ENCODE measurements at regions not wholly inside any gene's neighbourhood (a gene's known extent, or its start where the extent isn't known, plus 50 kb on each side); places are given as distances from the start of the nearest gene placed in this dataset.

DNA sequence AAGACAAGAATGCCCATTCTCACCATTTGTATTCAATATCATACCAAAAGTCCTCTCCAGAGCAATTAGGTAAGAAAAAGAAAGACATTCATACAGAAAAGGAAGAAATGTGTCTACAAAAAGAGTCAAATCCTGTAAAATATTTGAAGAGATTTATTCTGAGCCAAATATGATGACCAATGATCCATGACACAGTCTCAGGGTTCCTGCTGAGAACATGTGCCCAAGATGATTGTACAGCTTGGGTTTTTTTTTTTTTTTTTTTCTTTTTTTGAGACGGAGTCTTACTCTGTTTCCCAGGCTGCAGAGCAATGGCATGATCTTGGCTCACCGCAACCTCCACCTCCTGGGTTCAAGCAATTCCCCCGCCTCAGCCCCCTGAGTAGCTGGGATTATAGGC is 296.2 kb downstream of the C12orf75 start:
- no peaks in the 10 kb centered on the region for H3K36me3 Mint-ChIP-seq
- H3K4me1 ChIP-seq (ENCODE audit: control insufficient read depth, insufficient read depth, low read length): no peaks in the 10 kb centered on the region
- intact Hi-C loops (cut with micrococcal nuclease): no loop called here

DNA sequence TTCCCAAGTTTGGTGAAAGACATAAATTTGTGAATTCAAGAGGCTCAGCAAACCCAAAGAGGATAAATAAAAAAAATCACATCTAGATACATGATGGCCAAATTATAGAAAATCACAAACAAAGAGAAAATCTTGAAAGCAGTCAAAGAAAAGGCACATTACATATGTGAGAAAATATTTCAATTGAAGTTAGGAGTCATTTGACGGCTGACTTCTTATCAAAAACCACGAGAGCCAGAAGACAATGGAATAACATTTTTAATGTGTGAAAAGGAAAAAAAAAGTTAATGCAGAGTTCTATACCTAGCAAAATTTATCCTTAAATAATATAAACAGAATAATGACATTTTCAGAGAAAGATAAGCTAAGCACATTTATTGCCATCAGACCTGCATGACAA is 307.0 kb downstream of the C12orf75 start:
- no peaks in the 10 kb centered on the region for H3K27me3 ChIP-seq (ENCODE audit: control insufficient read depth, insufficient read depth, low read length)
- H3K9me3 ChIP-seq (ENCODE audit: control insufficient read depth, insufficient read depth, low read length): no peaks in the 10 kb centered on the region
- no peaks in the 10 kb centered on the region for H3K4me1 ChIP-seq (ENCODE audit: control insufficient read depth, insufficient read depth, low read length)
- ATAC-seq (no peak), DNase-seq (no peak)
- Mint-ChIP-seq H3K4me3 (no peak overlapping the region), H3K4me1 (no peaks in the 10 kb centered on the region), H3K27ac (no peak overlapping the region), H3K9me3 (peaks cover 3 to 6% of the 10 kb centered on the region in 2 donors), H3K36me3 (peaks cover 7% of the 10 kb centered on the region), H3K27me3 (ENCODE audit: low read depth in 2 of 2) (peaks cover 0 to 3% of the 10 kb centered on the region in 2 donors)
- no peaks in the 10 kb centered on the region for H3K36me3 ChIP-seq (ENCODE audit: control insufficient read depth, insufficient read depth, low read length)
- TF ChIP-seq, protein P1, sequence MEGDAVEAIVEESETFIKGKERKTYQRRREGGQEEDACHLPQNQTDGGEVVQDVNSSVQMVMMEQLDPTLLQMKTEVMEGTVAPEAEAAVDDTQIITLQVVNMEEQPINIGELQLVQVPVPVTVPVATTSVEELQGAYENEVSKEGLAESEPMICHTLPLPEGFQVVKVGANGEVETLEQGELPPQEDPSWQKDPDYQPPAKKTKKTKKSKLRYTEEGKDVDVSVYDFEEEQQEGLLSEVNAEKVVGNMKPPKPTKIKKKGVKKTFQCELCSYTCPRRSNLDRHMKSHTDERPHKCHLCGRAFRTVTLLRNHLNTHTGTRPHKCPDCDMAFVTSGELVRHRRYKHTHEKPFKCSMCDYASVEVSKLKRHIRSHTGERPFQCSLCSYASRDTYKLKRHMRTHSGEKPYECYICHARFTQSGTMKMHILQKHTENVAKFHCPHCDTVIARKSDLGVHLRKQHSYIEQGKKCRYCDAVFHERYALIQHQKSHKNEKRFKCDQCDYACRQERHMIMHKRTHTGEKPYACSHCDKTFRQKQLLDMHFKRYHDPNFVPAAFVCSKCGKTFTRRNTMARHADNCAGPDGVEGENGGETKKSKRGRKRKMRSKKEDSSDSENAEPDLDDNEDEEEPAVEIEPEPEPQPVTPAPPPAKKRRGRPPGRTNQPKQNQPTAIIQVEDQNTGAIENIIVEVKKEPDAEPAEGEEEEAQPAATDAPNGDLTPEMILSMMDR (IDR thresholded peaks at IDR 0.05): no peak
- H3K4me3 ChIP-seq (ENCODE audit: low read length): no peak overlapping the region
- intact Hi-C loops (cut with micrococcal nuclease): no loop called here
- no peak overlapping the region for H3K27ac ChIP-seq (ENCODE audit: low read length)
- WGBS (ENCODE audit: insufficient coverage): 100% methylated on average over 1 of the region's 2 CpGs

More for the DNA sequence above, 296.2 kb downstream of the C12orf75 start:
- peaks cover 0 to 2% of the 10 kb centered on the region in 2 donors for H3K9me3 Mint-ChIP-seq
- peaks cover 6% of the 10 kb centered on the region in 2 donors for H3K27me3 Mint-ChIP-seq (ENCODE audit: low read depth in 2 of 2)
- DNase-seq: no peak
- H3K27ac Mint-ChIP-seq: no peak overlapping the region
- no peak overlapping the region for H3K4me3 Mint-ChIP-seq
- no peaks in the 10 kb centered on the region for H3K4me1 Mint-ChIP-seq
- Histone ChIP-seq H3K9me3 (ENCODE audit: control insufficient read depth, insufficient read depth, low read length) (no peaks in the 10 kb centered on the region), H3K27me3 (ENCODE audit: control insufficient read depth, insufficient read depth, low read length) (no peaks in the 10 kb centered on the region), H3K36me3 (ENCODE audit: control insufficient read depth, insufficient read depth, low read length) (no peaks in the 10 kb centered on the region), H3K4me3 (ENCODE audit: low read length) (no peak overlapping the region), H3K27ac (ENCODE audit: low read length) (no peak overlapping the region)
- WGBS (ENCODE audit: insufficient coverage): 96% methylated on average over 2 of the region's 3 CpGs
- TF ChIP-seq, protein P1 (IDR thresholded peaks at IDR 0.05): no peak
- ATAC-seq: no peak

DNA sequence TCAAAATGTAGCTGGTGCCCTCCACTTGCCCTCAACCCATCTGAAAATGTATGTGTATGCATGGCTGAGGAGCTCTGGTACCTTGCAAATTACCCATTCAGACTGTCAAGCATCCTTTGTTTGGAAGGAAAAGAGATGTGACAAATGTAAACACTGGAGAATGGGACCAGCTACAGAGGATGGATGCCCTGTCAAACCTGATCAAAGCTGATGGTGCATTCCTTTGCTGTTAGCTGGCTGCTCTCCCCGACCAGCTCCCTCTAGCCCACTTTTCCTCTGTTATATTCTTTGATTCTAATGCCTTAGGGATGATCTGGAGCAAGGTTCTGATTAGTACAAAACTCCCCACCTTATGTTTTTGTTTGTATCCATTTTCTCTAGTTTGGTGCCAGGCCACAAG is 310.3 kb downstream of the C12orf75 start:
- no peaks in the 10 kb centered on the region for H3K36me3 ChIP-seq (ENCODE audit: control insufficient read depth, insufficient read depth, low read length)
- intact Hi-C loops (cut with micrococcal nuclease): no loop called here
- H3K4me1 ChIP-seq (ENCODE audit: control insufficient read depth, insufficient read depth, low read length): no peaks in the 10 kb centered on the region
- no peak overlapping the region for H3K4me3 ChIP-seq (ENCODE audit: low read length)
- H3K9me3 Mint-ChIP-seq: peaks cover 3 to 6% of the 10 kb centered on the region in 2 donors
- H3K27me3 ChIP-seq (ENCODE audit: control insufficient read depth, insufficient read depth, low read length): no peaks in the 10 kb centered on the region
- TF ChIP-seq, protein P1 (IDR thresholded peaks at IDR 0.05): no peak
- no peak overlapping the region for H3K27ac ChIP-seq (ENCODE audit: low read length)
- ATAC-seq (no peak), DNase-seq (no peak)
- H3K36me3 Mint-ChIP-seq: peaks cover 7% of the 10 kb centered on the region
- peaks cover 0 to 7% of the 10 kb centered on the region in 2 donors for H3K27me3 Mint-ChIP-seq (ENCODE audit: low read depth in 2 of 2)
- no peaks in the 10 kb centered on the region for H3K9me3 ChIP-seq (ENCODE audit: control insufficient read depth, insufficient read depth, low read length)
- H3K27ac Mint-ChIP-seq: no peak overlapping the region
- no CpG with 5 or more reads among the region's 1 CpG for WGBS (ENCODE audit: insufficient coverage)
- H3K4me3 Mint-ChIP-seq: no peak overlapping the region
- H3K4me1 Mint-ChIP-seq: no peaks in the 10 kb centered on the region

DNA sequence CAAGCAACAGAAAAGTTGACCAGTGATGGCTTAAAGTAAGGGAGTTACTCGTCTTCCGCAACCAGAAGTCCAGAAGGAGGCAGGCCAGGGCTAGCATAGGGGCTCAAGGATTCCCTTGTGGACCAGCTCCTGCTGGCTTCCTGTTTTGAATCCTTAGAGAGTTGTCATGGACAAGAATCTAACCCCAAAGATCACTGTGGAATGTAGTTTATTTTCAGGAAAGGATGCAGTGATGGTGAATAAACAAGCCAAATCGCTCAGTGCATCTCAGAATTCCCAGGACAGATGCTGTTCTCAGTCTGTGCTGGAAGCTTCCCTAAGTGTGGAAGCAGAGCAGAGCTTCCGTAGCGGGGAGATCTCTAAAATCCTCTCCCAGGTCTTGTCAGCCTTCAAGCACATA is 311.3 kb downstream of the C12orf75 start:
- Mint-ChIP-seq H3K4me1 (no peaks in the 10 kb centered on the region), H3K27ac (no peak overlapping the region), H3K4me3 (no peak overlapping the region), H3K27me3 (ENCODE audit: low read depth in 2 of 2) (peaks cover 0 to 7% of the 10 kb centered on the region in 2 donors), H3K9me3 (peaks cover 0 to 6% of the 10 kb centered on the region in 2 donors), H3K36me3 (peaks cover 4% of the 10 kb centered on the region)
- Histone ChIP-seq H3K4me3 (ENCODE audit: low read length) (no peak overlapping the region), H3K4me1 (ENCODE audit: control insufficient read depth, insufficient read depth, low read length) (no peaks in the 10 kb centered on the region), H3K9me3 (ENCODE audit: control insufficient read depth, insufficient read depth, low read length) (no peaks in the 10 kb centered on the region), H3K27me3 (ENCODE audit: control insufficient read depth, insufficient read depth, low read length) (no peaks in the 10 kb centered on the region), H3K27ac (ENCODE audit: low read length) (no peak overlapping the region), H3K36me3 (ENCODE audit: control insufficient read depth, insufficient read depth, low read length) (no peaks in the 10 kb centered on the region)
- DNase-seq (no peak), ATAC-seq (no peak)
- 89% methylated on average over 5 of the region's 5 CpGs for WGBS (ENCODE audit: insufficient coverage)
- TF ChIP-seq, protein P1 (IDR thresholded peaks at IDR 0.05): no peak
- intact Hi-C loops (cut with micrococcal nuclease): no loop called here

Measured in natural killer cell (primary cell).